Limb (tissue), 2 donors: ENCODE measurements at regions not wholly inside any gene's neighbourhood (a gene's known extent, or its start where the extent isn't known, plus 50 kb on each side); places are given as distances from the start of the nearest gene placed in this dataset.

Experiments used
- DNase-seq, 2 donors: peaks; one replicate each; pipeline ENCODE4 v3.0.0-alpha.2; 2016; ENCODE audit errors: extremely low spot score in 2 of 2

GRCh38 chr12:75974323-75975187, 57.0 kb downstream of the PHLDA1 start:
- DNase-seq = no peak

GRCh38 chr12:75971253-75971652, 60.3 kb downstream of the PHLDA1 start:
- DNase-seq = no peak

- DNase-seq = no peak
Measured at GRCh38 chr12:75970310-75970709, 61.3 kb downstream of the PHLDA1 start.

GRCh38 chr12:75969768-75970167, 61.8 kb downstream of the PHLDA1 start:
- DNase-seq = no peak

GRCh38 chr12:75965661-75966060, 65.9 kb downstream of the PHLDA1 start:
- DNase-seq = no peak

- no peak for DNase-seq
Measured at GRCh38 chr12:75964150-75964549, 67.4 kb downstream of the PHLDA1 start.

GRCh38 chr12:75961878-75962277, 69.7 kb downstream of the PHLDA1 start:
- no peak for DNase-seq

- no peak for DNase-seq
Measured at GRCh38 chr12:75960954-75961661, 70.5 kb downstream of the PHLDA1 start.

- DNase-seq = no peak
Measured at GRCh38 chr12:75960086-75960910, 71.3 kb downstream of the PHLDA1 start.

GRCh38 chr12:75959506-75959905, 72.1 kb downstream of the PHLDA1 start:
- no peak for DNase-seq

- no peak for DNase-seq
Measured at GRCh38 chr12:75959060-75959459, 72.5 kb downstream of the PHLDA1 start.

GRCh38 chr12:75955251-75955650, 76.3 kb downstream of the PHLDA1 start:
- no peak for DNase-seq

- DNase-seq = no peak
Measured at GRCh38 chr12:75954749-75955148, 76.8 kb downstream of the PHLDA1 start.

- DNase-seq = no peak
Measured at GRCh38 chr12:75954041-75954440, 77.5 kb downstream of the PHLDA1 start.

GRCh38 chr12:75953312-75953906, 78.2 kb downstream of the PHLDA1 start:
- no peak for DNase-seq

GRCh38 chr12:75951399-75952278, 79.9 kb downstream of the PHLDA1 start:
- no peak for DNase-seq

GRCh38 chr12:75947156-75947723, 84.3 kb downstream of the PHLDA1 start:
- DNase-seq = no peak

GRCh38 chr12:75945581-75945980, 86.0 kb downstream of the PHLDA1 start:
- DNase-seq = no peak

- DNase-seq = no peak
Measured at GRCh38 chr12:75944905-75945432, 86.6 kb downstream of the PHLDA1 start.
